WTC11 (cell line): ENCODE measurements at regions not wholly inside any gene's neighbourhood (a gene's known extent, or its start where the extent isn't known, plus 50 kb on each side); places are given as distances from the start of the nearest gene placed in this dataset.

Experiments
- ATAC-seq: fragments of 200-7000 bp; cut with Tn5 transposase; 2 replicates; pipeline ENCODE4 v1.10.0; 2021; ENCODE audit warnings: mild to moderate bottlenecking, moderate library complexity
- CTCF ChIA-PET: fragments of 300-600 bp; sonication (Branson Sonifier 250); formaldehyde crosslinking; loops from one replicate; lab custom pipeline; 2021; ENCODE audit warnings: antibody characterized with exemption; lab: Charles Lee
- POLR2A ChIA-PET: fragments of 350-600 bp; sonication (Branson Sonifier 250); formaldehyde crosslinking; loops from one replicate; lab custom pipeline; 2021; ENCODE audit warnings: antibody characterized with exemption; lab: Charles Lee
- DNase-seq: peaks from one replicate; pipeline ENCODE4 v3.0.0; 2021; ENCODE audit warnings: low spot score
- H3K27ac Mint-ChIP-seq: 2 replicates; pipeline ENCODE4 v1.8.0; 2021; ENCODE audit warnings: mixed read lengths
- H3K27me3 Mint-ChIP-seq: 2 replicates; pipeline ENCODE4 v1.8.0; 2021; ENCODE audit warnings: low read depth, mild to moderate bottlenecking, moderate library complexity, mixed read lengths
- H3K36me3 Mint-ChIP-seq: 2 replicates; pipeline ENCODE4 v1.8.0; 2021; ENCODE audit warnings: mixed read lengths
- H3K4me1 Mint-ChIP-seq: 2 replicates; pipeline ENCODE4 v1.8.0; 2022; ENCODE audit warnings: mixed read lengths
- H3K4me3 Mint-ChIP-seq: 2 replicates; pipeline ENCODE4 v1.8.0; 2021; ENCODE audit warnings: mild to moderate bottlenecking, moderate library complexity, mixed read lengths
- H3K9me3 Mint-ChIP-seq: 2 replicates; pipeline ENCODE4 v1.8.0; 2021; ENCODE audit warnings: mixed read lengths
- CBFB ChIP-seq: sonication (generic); formaldehyde crosslinking; IDR thresholded peaks from 2 replicates; pipeline ENCODE4 v1.8.1; 2022; ENCODE audit warnings: mild to moderate bottlenecking, low read depth, missing genetic modification reagents
- CREM ChIP-seq: sonication (generic); formaldehyde crosslinking; IDR thresholded peaks from 2 replicates; pipeline ENCODE4 v1.8.1; 2022; ENCODE audit warnings: mild to moderate bottlenecking, missing genetic modification reagents, moderate library complexity
- ELF4 ChIP-seq: sonication (generic); formaldehyde crosslinking; IDR thresholded peaks from 2 replicates; pipeline ENCODE4 v1.8.1; 2022; ENCODE audit warnings: low read depth, mild to moderate bottlenecking, moderate library complexity, missing genetic modification reagents
- MXD4 ChIP-seq: fragments of 250-450 bp; sonication (Bioruptor Pico); IDR thresholded peaks from 2 replicates; pipeline ENCODE4 v1.8.0; 2021; ENCODE audit warnings: mild to moderate bottlenecking, moderate library complexity, borderline replicate concordance
- NFYB ChIP-seq: sonication (generic); formaldehyde crosslinking; conservative IDR thresholded peaks from 2 replicates; pipeline ENCODE4 v1.8.0; 2022; ENCODE audit warnings: low read depth, missing genetic modification reagents
- TCF7 ChIP-seq: sonication (generic); formaldehyde crosslinking; IDR thresholded peaks from 2 replicates; pipeline ENCODE4 v1.8.0; 2022; ENCODE audit warnings: mild to moderate bottlenecking, low read depth, missing genetic modification reagents, moderate library complexity
- ZNF138 ChIP-seq: sonication (generic); formaldehyde crosslinking; conservative IDR thresholded peaks from 2 replicates; pipeline ENCODE4 v1.8.1; 2022; ENCODE audit warnings: mild to moderate bottlenecking, moderate library complexity, missing genetic modification reagents
- ZNF317 ChIP-seq: sonication (generic); formaldehyde crosslinking; IDR thresholded peaks from 2 replicates; pipeline ENCODE4 v1.8.1; 2023; ENCODE audit warnings: low read depth, mild to moderate bottlenecking, moderate library complexity, missing genetic modification reagents, borderline replicate concordance
- ZNF416 ChIP-seq: fragments of 250-450 bp; sonication (Bioruptor Pico); IDR thresholded peaks from 2 replicates; pipeline ENCODE4 v1.9.0; 2021; ENCODE audit warnings: mild to moderate bottlenecking, inconsistent platforms
- TF ChIP-seq, protein P1 (sequence below): sonication (generic); formaldehyde crosslinking; IDR thresholded peaks from 2 replicates; pipeline ENCODE4 v1.8.0; 2022; ENCODE audit warnings: mild to moderate bottlenecking, missing genetic modification reagents
- TF ChIP-seq, protein P2 (sequence below): fragments of 250-450 bp; sonication (Bioruptor Pico); IDR thresholded peaks from 2 replicates; pipeline ENCODE4 v1.9.0; 2021; ENCODE audit warnings: mild to moderate bottlenecking, borderline replicate concordance
- TF ChIP-seq, protein P3 (sequence below): sonication (generic); formaldehyde crosslinking; IDR thresholded peaks from 2 replicates; pipeline ENCODE4 v1.8.0; 2022; ENCODE audit warnings: mild to moderate bottlenecking, missing genetic modification reagents
- TF ChIP-seq, protein P4 (sequence below): sonication (generic); formaldehyde crosslinking; IDR thresholded peaks from 2 replicates; pipeline ENCODE4 v1.8.1; 2023; ENCODE audit warnings: mild to moderate bottlenecking, moderate library complexity, missing genetic modification reagents
- TF ChIP-seq, protein P5 (sequence below): sonication (generic); formaldehyde crosslinking; conservative IDR thresholded peaks from 2 replicates; pipeline ENCODE4 v1.8.1; 2023; ENCODE audit warnings: mild to moderate bottlenecking, low read depth, missing genetic modification reagents, moderate library complexity
- TF ChIP-seq, protein P6 (sequence below): fragments of 250-450 bp; sonication (Bioruptor Pico); conservative IDR thresholded peaks from 2 replicates; pipeline ENCODE4 v1.9.0; 2021; ENCODE audit warnings: mild to moderate bottlenecking
- TF ChIP-seq, protein P7 (sequence below): sonication (generic); formaldehyde crosslinking; IDR thresholded peaks from 2 replicates; pipeline ENCODE4 v1.8.0; 2023; ENCODE audit warnings: mild to moderate bottlenecking, missing genetic modification reagents

DNA sequence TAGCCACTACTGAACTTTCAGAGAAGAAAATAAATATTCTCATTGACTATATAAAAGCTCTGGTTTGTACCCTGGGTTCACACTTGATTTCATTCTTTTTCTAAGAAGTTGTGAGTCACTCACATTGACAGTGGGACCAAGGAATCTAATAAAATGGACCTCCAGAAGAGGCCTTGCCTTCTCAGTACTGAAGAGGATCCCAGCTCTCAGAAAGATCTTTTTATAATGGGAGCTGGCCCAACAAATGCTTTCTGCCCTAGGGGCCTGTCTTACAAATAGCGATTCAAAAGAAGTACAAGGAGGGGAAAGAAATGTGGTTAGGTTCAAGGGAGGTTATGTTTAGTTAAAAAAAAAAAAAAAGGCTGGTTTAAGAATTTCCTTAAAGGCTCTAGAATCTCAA is 237.9 kb downstream of the ISL1 start:
- Mint-ChIP-seq H3K4me1 (peaks cover 17% of the 10 kb centered on the region), H3K27me3 (no peaks in the 10 kb centered on the region), H3K36me3 (no peaks in the 10 kb centered on the region; the same call in 1 of the 2 replicates), H3K4me3 (no peak overlapping the region), H3K9me3 (peaks cover 8% of the 10 kb centered on the region), H3K27ac (no peak overlapping the region)
- ChIA-PET CTCF (no interaction called here), POLR2A (interaction anchor here (0.7 kb wide), 1 partner anchor 250 kb away, joined by 4 read pairs; no protein-coding TSS in a partner anchor)
- TF ChIP-seq, protein P1, sequence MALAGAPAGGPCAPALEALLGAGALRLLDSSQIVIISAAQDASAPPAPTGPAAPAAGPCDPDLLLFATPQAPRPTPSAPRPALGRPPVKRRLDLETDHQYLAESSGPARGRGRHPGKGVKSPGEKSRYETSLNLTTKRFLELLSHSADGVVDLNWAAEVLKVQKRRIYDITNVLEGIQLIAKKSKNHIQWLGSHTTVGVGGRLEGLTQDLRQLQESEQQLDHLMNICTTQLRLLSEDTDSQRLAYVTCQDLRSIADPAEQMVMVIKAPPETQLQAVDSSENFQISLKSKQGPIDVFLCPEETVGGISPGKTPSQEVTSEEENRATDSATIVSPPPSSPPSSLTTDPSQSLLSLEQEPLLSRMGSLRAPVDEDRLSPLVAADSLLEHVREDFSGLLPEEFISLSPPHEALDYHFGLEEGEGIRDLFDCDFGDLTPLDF (CRISPR knock-in tag), result no peak
- TF ChIP-seq ZNF416 (CRISPR knock-in tag) (no peak), NFYB (CRISPR knock-in tag) (no peak), ZNF317 (no peak)
- DNase-seq (no peak), ATAC-seq (no peak)

DNA sequence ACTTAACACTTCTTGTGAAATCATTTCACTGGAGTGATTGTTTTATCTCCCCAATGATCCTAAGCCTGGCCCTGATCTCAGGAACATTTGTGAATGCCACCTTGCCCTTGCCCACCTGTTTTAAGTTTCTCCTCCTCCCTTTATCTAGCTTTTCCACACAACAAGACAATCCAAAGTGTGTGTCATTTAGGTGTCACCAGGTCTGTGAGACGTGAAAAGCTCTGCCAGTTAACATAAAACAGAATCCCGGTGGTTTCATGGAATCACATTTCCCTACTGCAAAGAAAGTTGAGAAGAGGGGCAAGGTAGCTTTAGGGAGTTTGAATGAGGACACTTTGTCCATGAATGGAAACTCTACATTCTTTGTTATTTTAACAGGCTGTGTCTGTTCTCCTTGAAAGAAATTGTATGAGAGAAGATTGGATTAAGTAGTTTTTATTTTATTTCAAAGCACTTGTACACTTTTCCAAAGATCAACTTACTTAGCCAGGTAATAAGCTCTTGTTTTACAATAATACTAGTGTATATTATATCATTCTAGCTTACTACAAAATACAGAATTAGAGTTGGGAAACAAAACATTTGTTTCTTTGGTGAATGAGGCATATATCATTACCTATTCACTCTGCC is 239.0 kb downstream of the ISL1 start:
- Mint-ChIP-seq H3K36me3 (no peaks in the 10 kb centered on the region; the same call in 1 of the 2 replicates), H3K27me3 (no peaks in the 10 kb centered on the region), H3K4me1 (peaks cover 14% of the 10 kb centered on the region), H3K9me3 (peaks cover 14% of the 10 kb centered on the region), H3K27ac (no peak overlapping the region), H3K4me3 (no peak overlapping the region)
- no peak for ATAC-seq
- DNase-seq, result no peak
- ChIA-PET CTCF (no interaction called here), POLR2A (no interaction called here)
- TF ChIP-seq ZNF138, result no peak
- no peak for TF ChIP-seq MXD4 (CRISPR knock-in tag)
- TF ChIP-seq, protein P2, sequence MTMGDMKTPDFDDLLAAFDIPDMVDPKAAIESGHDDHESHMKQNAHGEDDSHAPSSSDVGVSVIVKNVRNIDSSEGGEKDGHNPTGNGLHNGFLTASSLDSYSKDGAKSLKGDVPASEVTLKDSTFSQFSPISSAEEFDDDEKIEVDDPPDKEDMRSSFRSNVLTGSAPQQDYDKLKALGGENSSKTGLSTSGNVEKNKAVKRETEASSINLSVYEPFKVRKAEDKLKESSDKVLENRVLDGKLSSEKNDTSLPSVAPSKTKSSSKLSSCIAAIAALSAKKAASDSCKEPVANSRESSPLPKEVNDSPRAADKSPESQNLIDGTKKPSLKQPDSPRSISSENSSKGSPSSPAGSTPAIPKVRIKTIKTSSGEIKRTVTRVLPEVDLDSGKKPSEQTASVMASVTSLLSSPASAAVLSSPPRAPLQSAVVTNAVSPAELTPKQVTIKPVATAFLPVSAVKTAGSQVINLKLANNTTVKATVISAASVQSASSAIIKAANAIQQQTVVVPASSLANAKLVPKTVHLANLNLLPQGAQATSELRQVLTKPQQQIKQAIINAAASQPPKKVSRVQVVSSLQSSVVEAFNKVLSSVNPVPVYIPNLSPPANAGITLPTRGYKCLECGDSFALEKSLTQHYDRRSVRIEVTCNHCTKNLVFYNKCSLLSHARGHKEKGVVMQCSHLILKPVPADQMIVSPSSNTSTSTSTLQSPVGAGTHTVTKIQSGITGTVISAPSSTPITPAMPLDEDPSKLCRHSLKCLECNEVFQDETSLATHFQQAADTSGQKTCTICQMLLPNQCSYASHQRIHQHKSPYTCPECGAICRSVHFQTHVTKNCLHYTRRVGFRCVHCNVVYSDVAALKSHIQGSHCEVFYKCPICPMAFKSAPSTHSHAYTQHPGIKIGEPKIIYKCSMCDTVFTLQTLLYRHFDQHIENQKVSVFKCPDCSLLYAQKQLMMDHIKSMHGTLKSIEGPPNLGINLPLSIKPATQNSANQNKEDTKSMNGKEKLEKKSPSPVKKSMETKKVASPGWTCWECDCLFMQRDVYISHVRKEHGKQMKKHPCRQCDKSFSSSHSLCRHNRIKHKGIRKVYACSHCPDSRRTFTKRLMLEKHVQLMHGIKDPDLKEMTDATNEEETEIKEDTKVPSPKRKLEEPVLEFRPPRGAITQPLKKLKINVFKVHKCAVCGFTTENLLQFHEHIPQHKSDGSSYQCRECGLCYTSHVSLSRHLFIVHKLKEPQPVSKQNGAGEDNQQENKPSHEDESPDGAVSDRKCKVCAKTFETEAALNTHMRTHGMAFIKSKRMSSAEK, result no peak
- TF ChIP-seq, protein P3, sequence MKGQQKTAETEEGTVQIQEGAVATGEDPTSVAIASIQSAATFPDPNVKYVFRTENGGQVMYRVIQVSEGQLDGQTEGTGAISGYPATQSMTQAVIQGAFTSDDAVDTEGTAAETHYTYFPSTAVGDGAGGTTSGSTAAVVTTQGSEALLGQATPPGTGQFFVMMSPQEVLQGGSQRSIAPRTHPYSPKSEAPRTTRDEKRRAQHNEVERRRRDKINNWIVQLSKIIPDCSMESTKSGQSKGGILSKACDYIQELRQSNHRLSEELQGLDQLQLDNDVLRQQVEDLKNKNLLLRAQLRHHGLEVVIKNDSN, result no peak
- TF ChIP-seq, protein P4, sequence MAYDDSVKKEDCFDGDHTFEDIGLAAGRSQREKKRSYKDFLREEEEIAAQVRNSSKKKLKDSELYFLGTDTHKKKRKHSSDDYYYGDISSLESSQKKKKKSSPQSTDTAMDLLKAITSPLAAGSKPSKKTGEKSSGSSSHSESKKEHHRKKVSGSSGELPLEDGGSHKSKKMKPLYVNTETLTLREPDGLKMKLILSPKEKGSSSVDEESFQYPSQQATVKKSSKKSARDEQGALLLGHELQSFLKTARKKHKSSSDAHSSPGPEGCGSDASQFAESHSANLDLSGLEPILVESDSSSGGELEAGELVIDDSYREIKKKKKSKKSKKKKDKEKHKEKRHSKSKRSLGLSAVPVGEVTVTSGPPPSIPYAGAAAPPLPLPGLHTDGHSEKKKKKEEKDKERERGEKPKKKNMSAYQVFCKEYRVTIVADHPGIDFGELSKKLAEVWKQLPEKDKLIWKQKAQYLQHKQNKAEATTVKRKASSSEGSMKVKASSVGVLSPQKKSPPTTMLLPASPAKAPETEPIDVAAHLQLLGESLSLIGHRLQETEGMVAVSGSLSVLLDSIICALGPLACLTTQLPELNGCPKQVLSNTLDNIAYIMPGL, result no peak
- no peak for TF ChIP-seq CREM (CRISPR knock-in tag)
- TF ChIP-seq, protein P5, sequence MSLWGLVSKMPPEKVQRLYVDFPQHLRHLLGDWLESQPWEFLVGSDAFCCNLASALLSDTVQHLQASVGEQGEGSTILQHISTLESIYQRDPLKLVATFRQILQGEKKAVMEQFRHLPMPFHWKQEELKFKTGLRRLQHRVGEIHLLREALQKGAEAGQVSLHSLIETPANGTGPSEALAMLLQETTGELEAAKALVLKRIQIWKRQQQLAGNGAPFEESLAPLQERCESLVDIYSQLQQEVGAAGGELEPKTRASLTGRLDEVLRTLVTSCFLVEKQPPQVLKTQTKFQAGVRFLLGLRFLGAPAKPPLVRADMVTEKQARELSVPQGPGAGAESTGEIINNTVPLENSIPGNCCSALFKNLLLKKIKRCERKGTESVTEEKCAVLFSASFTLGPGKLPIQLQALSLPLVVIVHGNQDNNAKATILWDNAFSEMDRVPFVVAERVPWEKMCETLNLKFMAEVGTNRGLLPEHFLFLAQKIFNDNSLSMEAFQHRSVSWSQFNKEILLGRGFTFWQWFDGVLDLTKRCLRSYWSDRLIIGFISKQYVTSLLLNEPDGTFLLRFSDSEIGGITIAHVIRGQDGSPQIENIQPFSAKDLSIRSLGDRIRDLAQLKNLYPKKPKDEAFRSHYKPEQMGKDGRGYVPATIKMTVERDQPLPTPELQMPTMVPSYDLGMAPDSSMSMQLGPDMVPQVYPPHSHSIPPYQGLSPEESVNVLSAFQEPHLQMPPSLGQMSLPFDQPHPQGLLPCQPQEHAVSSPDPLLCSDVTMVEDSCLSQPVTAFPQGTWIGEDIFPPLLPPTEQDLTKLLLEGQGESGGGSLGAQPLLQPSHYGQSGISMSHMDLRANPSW (CRISPR knock-in tag), result no peak
- TF ChIP-seq, protein P6, sequence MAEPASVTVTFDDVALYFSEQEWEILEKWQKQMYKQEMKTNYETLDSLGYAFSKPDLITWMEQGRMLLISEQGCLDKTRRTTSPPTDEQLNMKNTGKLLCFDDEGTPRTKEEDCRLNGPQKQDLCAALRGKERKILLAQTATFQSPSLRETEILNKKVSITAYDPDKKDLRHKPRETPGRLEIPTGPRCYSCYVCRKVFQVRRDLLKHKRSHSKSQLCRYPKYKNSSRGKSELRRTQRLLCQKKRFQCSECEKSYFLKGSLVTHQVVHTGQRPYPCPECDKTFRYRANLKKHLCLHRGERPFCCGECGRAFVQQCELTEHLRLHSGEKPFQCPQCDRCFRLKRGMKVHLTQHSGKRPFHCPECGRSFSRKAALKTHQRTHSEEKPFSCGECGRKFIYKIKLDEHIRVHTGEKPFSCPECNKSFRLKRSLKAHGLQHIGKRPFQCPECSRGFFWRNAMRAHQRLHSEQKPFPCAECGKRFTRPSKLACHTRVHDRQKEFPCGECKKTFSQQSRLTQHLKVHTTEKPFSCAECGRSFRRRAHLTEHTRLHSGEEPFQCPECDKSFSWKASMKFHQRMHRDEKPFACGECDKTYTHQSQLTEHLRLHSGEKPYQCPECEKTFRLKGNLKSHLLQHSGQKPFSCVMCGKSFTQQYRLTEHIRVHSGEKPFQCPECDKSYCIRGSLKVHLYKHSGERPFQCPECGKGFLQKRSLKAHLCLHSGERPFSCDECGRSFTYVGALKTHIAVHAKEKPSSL (CRISPR knock-in tag), result no peak
- TF ChIP-seq ELF4 (CRISPR knock-in tag), result no peak
- TF ChIP-seq TCF7 (CRISPR knock-in tag), result no peak
- no peak for TF ChIP-seq CBFB
- TF ChIP-seq, protein P7, sequence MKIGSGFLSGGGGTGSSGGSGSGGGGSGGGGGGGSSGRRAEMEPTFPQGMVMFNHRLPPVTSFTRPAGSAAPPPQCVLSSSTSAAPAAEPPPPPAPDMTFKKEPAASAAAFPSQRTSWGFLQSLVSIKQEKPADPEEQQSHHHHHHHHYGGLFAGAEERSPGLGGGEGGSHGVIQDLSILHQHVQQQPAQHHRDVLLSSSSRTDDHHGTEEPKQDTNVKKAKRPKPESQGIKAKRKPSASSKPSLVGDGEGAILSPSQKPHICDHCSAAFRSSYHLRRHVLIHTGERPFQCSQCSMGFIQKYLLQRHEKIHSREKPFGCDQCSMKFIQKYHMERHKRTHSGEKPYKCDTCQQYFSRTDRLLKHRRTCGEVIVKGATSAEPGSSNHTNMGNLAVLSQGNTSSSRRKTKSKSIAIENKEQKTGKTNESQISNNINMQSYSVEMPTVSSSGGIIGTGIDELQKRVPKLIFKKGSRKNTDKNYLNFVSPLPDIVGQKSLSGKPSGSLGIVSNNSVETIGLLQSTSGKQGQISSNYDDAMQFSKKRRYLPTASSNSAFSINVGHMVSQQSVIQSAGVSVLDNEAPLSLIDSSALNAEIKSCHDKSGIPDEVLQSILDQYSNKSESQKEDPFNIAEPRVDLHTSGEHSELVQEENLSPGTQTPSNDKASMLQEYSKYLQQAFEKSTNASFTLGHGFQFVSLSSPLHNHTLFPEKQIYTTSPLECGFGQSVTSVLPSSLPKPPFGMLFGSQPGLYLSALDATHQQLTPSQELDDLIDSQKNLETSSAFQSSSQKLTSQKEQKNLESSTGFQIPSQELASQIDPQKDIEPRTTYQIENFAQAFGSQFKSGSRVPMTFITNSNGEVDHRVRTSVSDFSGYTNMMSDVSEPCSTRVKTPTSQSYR (CRISPR knock-in tag), result no peak
